GM19035 (cell line): ENCODE measurements at regions not wholly inside any gene's neighbourhood (a gene's known extent, or its start where the extent isn't known, plus 50 kb on each side); places are given as distances from the start of the nearest gene placed in this dataset.
"Not testable (repeated sequence)": the region's sequence is repeated elsewhere in the genome, so short reads cannot be mapped to it uniquely, and the experiment has no call there.

Experiments
- ATAC-seq: cut with Tn5 transposase; IDR thresholded peaks from one replicate; pipeline ENCODE4 v1.9.1; 2021; ENCODE audit not compliant: unreplicated experiment

GRCh38 chr2:42978887-42979415 lies 186.6 kb upstream of the HAAO start:
- no peak for ATAC-seq

GRCh38 chr2:42978175-42978886 lies 185.9 kb upstream of the HAAO start:
- ATAC-seq = no peak

- ATAC-seq = no peak
Observed at GRCh38 chr2:42977270-42978174, 185.1 kb upstream of the HAAO start.

DNA sequence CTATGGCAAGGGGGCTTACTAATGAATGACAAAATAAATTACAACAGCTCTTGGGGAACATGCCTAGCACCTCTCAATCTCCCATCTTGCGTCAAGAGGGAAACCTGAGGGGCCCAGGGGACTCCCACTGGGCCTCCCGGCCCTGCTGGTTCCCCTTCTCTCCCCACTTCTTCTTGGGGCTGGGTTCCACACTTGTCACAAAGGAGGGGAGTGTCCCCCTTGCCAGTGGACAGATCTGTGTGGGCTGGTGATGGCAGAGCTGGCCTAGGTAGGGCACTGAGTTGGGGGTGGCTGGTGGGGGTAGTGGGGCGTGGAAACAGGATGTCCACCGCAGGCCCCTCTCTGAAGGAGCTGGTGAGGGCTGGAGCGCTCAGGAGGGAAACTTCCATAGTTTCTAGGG lies 184.0 kb upstream of the HAAO start:
- ATAC-seq = no peak

DNA sequence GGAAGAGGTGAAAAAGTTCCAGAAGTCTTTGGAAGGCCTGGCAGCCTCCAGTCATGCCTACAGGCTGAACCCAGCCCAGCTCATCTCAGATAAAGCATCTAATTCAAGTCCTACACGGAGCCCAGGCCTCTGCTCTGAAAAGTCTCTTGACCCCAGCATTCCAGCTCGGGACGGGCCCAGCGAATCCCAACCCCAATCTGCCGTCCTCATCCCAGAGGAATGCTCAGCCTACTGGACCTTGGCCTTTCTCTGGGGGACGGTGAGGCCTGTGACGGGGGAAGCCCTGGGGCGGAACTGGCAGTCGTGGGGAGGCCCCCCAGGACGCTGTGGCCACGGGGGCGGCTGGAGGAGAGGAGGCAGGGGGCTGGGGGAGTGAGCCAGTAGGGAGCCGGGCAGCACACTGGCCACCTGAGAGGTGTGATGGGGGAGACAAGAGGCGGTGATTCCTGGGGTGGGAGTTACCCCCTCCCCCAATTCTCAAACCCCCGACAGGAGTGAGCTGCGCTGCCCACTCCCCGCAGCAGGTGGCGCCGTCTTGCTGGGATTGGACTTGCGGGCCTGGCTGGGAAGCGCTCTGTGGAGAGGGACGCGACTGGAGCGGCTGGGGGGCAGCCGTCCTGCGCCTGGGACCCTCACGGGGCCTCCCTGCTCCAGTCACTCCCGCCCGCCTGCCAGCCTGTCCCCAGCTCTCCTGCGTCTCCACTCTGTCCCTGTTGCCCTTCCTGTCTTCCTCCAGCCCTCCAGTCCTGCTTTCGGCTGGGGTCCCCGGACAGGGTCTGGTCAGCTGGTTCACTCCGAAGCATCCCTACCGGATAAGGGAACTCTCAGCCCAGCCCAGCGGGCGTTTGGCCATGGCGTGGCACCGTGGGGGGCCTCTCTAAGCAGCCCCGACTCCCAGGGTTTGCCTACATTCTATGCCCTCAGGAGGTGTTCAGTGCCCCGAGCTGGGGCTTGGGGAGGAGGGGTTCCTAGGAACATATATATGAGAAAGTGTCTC lies 182.6 kb upstream of the HAAO start:
- no peak for ATAC-seq

DNA sequence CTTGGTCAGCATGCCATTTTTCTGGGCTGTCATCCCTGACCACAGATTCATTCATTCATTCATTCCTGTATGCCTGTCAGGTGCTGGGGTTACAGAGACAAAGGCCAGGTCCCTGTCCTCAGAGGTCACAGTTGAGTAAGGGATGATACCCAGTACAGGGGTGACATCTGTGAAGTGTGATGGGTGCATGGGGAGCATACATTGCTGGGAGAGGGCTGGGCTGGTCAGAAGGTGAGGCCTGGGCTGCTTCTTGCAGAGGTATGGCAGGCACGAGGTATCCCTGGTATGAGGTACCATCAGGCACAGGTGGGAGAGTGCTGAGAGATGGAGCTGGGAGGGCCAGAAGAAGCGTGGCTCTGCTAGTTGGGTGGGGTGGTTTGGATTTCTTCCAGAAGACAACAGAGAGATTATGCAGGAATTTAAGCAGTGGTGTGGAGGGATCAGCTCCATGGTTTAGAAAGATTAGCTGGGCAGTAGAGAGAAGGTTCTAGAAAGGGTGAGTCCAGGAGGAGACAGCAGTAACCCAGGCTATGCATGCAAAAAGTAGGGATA lies 181.9 kb upstream of the HAAO start:
- no peak for ATAC-seq

DNA sequence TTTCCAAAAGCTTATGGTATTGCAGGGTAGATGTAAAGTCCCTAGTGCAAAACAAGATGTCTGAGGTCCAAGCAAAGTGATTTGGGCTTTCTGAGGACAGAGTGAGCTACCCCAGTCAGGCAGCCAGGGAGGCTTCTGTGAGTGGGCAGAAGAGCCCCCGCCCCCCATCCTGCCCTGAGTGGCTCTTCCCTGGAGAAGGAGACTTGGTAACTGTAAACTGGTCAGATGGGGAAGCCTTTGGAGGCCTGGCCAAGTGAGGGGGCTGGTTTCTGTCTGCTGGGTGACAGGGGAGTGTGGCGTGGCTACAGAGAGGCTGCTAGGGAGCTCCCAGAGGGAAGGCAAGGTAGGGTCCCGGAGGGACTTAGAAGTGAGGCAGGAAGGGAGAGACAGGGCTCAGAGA lies 181.3 kb upstream of the HAAO start:
- no peak for ATAC-seq

GRCh38 chr2:42972933-42973516 lies 180.6 kb upstream of the HAAO start:
- not testable (repeated sequence) for ATAC-seq

GRCh38 chr2:42971947-42972736 lies 179.8 kb upstream of the HAAO start:
- ATAC-seq = no peak

DNA sequence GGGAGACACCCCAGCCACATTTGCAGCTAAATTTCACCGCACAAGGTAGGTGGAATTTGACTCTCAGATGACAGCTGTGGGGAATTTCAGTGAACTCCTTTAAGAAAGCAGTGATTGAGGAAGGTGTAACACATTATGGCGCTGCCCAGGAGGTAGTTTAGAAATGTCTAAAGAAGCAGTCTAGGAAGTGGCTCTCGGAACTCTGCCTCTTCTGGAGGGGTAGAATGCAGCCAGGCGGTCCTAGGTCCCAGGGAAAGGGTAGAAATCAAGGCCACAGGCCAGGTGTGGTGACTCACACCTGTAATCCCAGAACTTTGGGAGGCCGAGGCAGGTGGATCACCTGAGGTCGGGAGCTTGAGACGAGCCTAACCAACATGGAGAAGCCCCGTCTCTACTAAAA lies 179.0 kb upstream of the HAAO start:
- ATAC-seq = no peak

DNA sequence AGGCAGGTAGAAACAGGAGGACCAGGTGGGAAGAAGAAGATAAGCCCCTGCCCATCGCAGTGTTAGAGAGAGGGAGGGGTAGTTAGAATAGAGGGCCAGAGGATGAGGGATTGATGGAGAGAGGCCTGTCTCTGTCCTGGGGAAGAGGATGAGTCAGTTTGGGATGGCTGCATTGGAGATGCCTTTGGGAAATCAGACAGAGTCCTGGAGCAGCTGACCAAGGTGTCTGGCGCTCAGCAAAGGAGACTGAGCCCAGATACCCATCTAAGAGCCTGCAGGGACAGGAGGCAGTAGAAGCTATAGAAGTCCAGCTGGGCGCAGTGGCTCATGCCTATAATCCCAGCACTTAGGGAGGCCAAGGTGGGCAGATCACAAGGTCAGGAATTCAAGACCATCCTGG lies 177.8 kb upstream of the HAAO start:
- no peak for ATAC-seq

- no peak for ATAC-seq
Observed at GRCh38 chr2:42969231-42970150, 177.1 kb upstream of the HAAO start.

DNA sequence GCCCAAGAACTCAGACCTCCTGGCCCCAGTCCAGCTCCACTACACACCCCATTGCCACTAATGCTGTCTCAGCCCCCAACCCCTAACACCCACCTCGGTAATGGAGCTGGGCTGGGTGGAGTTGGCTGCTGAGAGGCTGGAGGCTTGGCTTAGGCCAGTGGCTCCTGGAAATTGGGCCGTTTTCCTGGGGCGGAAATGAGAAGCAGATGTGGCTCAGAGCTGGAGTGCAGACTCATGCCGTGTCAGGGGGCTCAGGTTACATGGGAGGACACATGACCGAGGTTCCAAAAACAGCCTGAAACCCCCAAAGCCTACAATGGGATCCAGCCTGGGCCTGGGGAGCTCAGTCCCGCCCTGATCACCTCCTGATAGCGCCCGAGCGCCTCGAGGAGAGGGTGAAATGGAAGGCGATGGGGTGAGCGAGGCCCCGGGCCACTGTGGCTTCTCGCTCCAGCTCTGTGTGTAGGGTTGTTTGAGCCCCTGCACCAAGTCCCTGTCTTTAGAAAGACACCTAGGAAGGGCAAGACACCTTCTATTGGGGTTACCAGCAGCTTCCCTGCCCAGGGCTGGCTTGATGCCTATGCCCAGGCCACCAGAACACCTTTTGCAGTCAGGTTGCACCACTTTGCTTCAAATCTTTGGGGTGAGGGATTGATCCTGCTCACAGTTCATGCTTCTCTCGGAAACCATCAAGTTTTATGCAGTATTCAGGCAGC lies 175.7 kb upstream of the HAAO start:
- no peak for ATAC-seq

DNA sequence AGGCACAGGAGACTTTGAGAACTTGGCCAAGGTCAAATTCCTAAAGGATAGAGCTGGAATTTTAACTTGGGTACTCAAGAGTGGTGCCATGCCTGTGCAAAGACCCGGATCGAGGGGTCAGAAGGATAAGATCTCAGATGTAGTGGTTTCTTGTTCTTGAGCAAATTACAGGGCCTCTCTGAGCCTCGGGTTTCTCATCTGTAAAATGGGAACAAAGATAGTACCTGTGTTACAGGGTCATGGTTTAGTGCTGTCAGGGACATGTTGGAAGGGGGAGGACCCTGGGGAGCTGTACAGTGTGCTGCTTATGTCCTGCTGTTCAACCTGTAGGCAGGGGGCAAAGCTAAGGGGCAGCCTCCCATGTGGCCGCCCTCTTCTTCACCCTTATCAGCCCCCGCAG lies 173.5 kb upstream of the HAAO start:
- ATAC-seq = no peak

- ATAC-seq = no peak
Observed at GRCh38 chr2:42965196-42965595, 172.8 kb upstream of the HAAO start.

DNA sequence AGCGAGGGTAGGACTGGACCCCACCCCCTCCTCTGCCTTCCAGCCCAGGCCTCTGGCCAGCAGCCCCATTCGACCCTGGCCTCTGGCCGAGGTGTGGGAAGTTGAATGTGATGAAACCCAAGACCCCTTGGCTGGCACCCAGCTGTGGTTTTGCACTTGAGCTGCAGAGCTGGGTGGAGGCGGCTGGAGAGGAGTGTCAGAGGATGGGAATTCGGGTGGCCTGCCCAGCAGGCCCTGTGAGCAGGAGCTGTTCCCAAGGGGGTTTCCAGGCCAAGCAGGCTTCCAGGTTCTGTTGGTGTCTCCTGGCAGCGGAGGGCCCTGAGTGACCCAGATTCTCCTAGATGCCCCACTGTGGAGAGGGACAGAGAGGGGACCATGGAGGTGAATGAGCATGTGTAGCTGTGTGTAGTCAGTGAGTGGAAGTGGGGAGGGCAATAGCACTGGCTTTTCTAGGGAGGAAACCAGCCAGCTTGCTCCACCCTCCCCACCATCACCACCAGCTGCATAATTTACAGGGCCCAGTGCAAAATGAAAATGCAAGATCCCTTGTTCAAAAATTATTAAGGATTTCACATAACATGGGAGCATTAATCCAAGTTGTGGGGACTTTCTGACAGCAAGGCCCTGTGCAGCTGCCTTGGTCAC lies 172.2 kb upstream of the HAAO start:
- ATAC-seq = no peak

- ATAC-seq = no peak
Observed at GRCh38 chr2:42963452-42964068, 171.2 kb upstream of the HAAO start.
